Fibroblast of lung (primary cell): ENCODE measurements at regions not wholly inside any gene's neighbourhood (a gene's known extent, or its start where the extent isn't known, plus 50 kb on each side); places are given as distances from the start of the nearest gene placed in this dataset.
"Not testable (repeated sequence)": the region's sequence is repeated elsewhere in the genome, so short reads cannot be mapped to it uniquely, and the experiment has no call there.

Source experiments
- EZH2 ChIP-seq: IDR thresholded peaks from 2 replicates; pipeline ENCODE4 v1.5.1; 2012; ENCODE audit warnings: low read length, control low read depth, mild to moderate bottlenecking; ENCODE audit errors: missing control alignments
- TF ChIP-seq, protein P1 (sequence below), 2 donors: IDR thresholded peaks in 1 of 2; conservative IDR thresholded peaks in 1 of 2; 1 replicate in 1 of 2; 2 replicates in 1 of 2; pipeline ENCODE4 v1.5.1; 2011 to 2012; ENCODE audit warnings: low read length in 2 of 2, control low read depth in 1 of 2, inconsistent platforms in 1 of 2, low read depth in 1 of 2, mild to moderate bottlenecking in 1 of 2

DNA sequence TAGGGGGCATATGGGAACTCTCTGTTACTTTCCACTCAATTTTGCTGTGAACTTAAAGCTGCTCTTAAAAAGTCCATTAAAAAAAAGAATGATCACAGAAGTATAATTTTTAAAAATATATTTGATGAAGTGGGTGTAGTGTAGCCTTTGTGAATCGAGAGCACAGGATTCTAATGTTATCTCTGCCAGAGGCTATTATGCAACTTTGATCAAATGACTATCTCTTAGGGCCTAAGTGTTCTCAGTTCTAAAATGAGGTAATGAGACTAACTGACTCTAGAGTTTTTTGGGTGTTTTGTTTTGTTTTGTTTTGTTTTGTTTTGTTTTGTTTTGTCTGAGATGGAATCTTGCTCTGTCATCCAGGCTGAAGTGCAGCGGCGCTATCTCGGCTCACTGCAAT is 143.2 kb downstream of the FAM72B start:
- TF ChIP-seq, protein P1, sequence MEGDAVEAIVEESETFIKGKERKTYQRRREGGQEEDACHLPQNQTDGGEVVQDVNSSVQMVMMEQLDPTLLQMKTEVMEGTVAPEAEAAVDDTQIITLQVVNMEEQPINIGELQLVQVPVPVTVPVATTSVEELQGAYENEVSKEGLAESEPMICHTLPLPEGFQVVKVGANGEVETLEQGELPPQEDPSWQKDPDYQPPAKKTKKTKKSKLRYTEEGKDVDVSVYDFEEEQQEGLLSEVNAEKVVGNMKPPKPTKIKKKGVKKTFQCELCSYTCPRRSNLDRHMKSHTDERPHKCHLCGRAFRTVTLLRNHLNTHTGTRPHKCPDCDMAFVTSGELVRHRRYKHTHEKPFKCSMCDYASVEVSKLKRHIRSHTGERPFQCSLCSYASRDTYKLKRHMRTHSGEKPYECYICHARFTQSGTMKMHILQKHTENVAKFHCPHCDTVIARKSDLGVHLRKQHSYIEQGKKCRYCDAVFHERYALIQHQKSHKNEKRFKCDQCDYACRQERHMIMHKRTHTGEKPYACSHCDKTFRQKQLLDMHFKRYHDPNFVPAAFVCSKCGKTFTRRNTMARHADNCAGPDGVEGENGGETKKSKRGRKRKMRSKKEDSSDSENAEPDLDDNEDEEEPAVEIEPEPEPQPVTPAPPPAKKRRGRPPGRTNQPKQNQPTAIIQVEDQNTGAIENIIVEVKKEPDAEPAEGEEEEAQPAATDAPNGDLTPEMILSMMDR (conservative IDR thresholded peaks at IDR 0.05 in 1 of 2, IDR thresholded peaks at IDR 0.05 in 1 of 2; ENCODE audit: low read depth in 1 of 2, low read length in 2 of 2), result not testable (repeated sequence)
- not testable (repeated sequence) for TF ChIP-seq EZH2
